SK-N-SH treated with all-trans-retinoic acid at 6 μM for 48 hours (cell line): ENCODE measurements at regions not wholly inside any gene's neighbourhood (a gene's known extent, or its start where the extent isn't known, plus 50 kb on each side); places are given as distances from the start of the nearest gene placed in this dataset.

Experiments used
- ATAC-seq: fragments of 200-7000 bp; cut with Tn5 transposase; 3 replicates; pipeline ENCODE4 v1.9.1; 2020; ENCODE audit warnings: mild to moderate bottlenecking, moderate library complexity
- ARNTL ChIP-seq: fragments of 450-650 bp; formaldehyde crosslinking; IDR thresholded peaks from 2 replicates; pipeline ENCODE4 v1.5.0; 2020; ENCODE audit warnings: low read depth, mild to moderate bottlenecking, moderate library complexity, borderline replicate concordance
- BACH2 ChIP-seq: fragments of 250-450 bp; sonication (Bioruptor Pico); IDR thresholded peaks from 2 replicates; pipeline ENCODE4 v1.9.0; 2021; ENCODE audit warnings: mild to moderate bottlenecking, borderline replicate concordance
- CREB5 ChIP-seq: fragments of 250-450 bp; sonication (Bioruptor Pico); IDR thresholded peaks from 2 replicates; pipeline ENCODE4 v1.5.1; 2020; ENCODE audit warnings: low read depth, mild to moderate bottlenecking, moderate library complexity
- CSDC2 ChIP-seq: fragments of 250-450 bp; sonication (Bioruptor Pico); IDR thresholded peaks from 2 replicates; pipeline ENCODE4 v1.5.0; 2020; ENCODE audit warnings: mild to moderate bottlenecking, moderate library complexity
- CSRNP3 ChIP-seq: fragments of 250-450 bp; sonication (Bioruptor Pico); IDR thresholded peaks from 2 replicates; pipeline ENCODE4 v1.5.1; 2021; ENCODE audit warnings: mild to moderate bottlenecking, moderate library complexity
- GLIS3 ChIP-seq: fragments of 250-450 bp; sonication (Bioruptor Pico); IDR thresholded peaks from 2 replicates; pipeline ENCODE4 v1.5.0; 2020; ENCODE audit warnings: mild to moderate bottlenecking, moderate library complexity
- ISL1 ChIP-seq: fragments of 250-450 bp; sonication (Bioruptor Pico); IDR thresholded peaks from 2 replicates; pipeline ENCODE4 v2.1.2; 2022; ENCODE audit warnings: mild to moderate bottlenecking, moderate library complexity
- POU6F1 ChIP-seq: fragments of 250-450 bp; sonication (Bioruptor Pico); IDR thresholded peaks from 2 replicates; pipeline ENCODE4 v1.8.0; 2021; ENCODE audit warnings: low read depth, mild to moderate bottlenecking, moderate library complexity, borderline replicate concordance
- PPARA ChIP-seq: fragments of 250-450 bp; sonication (Bioruptor Pico); IDR thresholded peaks from 2 replicates; pipeline ENCODE4 v1.5.0; 2020; ENCODE audit warnings: mild to moderate bottlenecking, borderline replicate concordance
- RARB ChIP-seq: fragments of 250-450 bp; sonication (Bioruptor Pico); IDR thresholded peaks from 2 replicates; pipeline ENCODE4 v1.8.0; 2021; ENCODE audit warnings: mild to moderate bottlenecking, moderate library complexity
- SNAI2 ChIP-seq: fragments of 250-450 bp; sonication (Bioruptor Pico); IDR thresholded peaks from 2 replicates; pipeline ENCODE4 v1.5.0; 2020; ENCODE audit warnings: mild to moderate bottlenecking, moderate library complexity
- TCF4 ChIP-seq: fragments of 250-450 bp; sonication (Bioruptor Pico); IDR thresholded peaks from 2 replicates; pipeline ENCODE4 v1.8.0; 2021; ENCODE audit warnings: mild to moderate bottlenecking, moderate library complexity, borderline replicate concordance
- TOX ChIP-seq: fragments of 250-450 bp; sonication (Bioruptor Pico); IDR thresholded peaks from 2 replicates; pipeline ENCODE4 v1.8.0; 2021; ENCODE audit warnings: mild to moderate bottlenecking, moderate library complexity, borderline replicate concordance
- TSHZ2 ChIP-seq: fragments of 250-450 bp; sonication (Bioruptor Pico); IDR thresholded peaks from 2 replicates; pipeline ENCODE4 v1.5.0; 2020; ENCODE audit warnings: mild to moderate bottlenecking, moderate library complexity
- ZFP30 ChIP-seq: fragments of 450-650 bp; formaldehyde crosslinking; IDR thresholded peaks from 2 replicates; pipeline ENCODE4 v1.5.0; 2022; ENCODE audit warnings: mild to moderate bottlenecking, moderate library complexity
- ZNF565 ChIP-seq: fragments of 450-650 bp; formaldehyde crosslinking; conservative IDR thresholded peaks from 2 replicates; pipeline ENCODE4 v1.5.0; 2020; ENCODE audit warnings: low read depth, mild to moderate bottlenecking, moderate library complexity
- TF ChIP-seq, protein P1 (sequence below): fragments of 250-450 bp; sonication (Bioruptor Pico); IDR thresholded peaks from 2 replicates; pipeline ENCODE4 v1.8.0; 2020; ENCODE audit warnings: mild to moderate bottlenecking, moderate library complexity, borderline replicate concordance

GRCh38 chr4:123257591-123257990 is 139.0 kb upstream of the SPRY1 start (continued):
- TF ChIP-seq, protein P1, sequence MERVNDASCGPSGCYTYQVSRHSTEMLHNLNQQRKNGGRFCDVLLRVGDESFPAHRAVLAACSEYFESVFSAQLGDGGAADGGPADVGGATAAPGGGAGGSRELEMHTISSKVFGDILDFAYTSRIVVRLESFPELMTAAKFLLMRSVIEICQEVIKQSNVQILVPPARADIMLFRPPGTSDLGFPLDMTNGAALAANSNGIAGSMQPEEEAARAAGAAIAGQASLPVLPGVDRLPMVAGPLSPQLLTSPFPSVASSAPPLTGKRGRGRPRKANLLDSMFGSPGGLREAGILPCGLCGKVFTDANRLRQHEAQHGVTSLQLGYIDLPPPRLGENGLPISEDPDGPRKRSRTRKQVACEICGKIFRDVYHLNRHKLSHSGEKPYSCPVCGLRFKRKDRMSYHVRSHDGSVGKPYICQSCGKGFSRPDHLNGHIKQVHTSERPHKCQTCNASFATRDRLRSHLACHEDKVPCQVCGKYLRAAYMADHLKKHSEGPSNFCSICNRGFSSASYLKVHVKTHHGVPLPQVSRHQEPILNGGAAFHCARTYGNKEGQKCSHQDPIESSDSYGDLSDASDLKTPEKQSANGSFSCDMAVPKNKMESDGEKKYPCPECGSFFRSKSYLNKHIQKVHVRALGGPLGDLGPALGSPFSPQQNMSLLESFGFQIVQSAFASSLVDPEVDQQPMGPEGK (CRISPR knock-in tag), result no peak
- TF ChIP-seq PPARA (CRISPR knock-in tag) (no peak), RARB (CRISPR knock-in tag) (no peak)

DNA sequence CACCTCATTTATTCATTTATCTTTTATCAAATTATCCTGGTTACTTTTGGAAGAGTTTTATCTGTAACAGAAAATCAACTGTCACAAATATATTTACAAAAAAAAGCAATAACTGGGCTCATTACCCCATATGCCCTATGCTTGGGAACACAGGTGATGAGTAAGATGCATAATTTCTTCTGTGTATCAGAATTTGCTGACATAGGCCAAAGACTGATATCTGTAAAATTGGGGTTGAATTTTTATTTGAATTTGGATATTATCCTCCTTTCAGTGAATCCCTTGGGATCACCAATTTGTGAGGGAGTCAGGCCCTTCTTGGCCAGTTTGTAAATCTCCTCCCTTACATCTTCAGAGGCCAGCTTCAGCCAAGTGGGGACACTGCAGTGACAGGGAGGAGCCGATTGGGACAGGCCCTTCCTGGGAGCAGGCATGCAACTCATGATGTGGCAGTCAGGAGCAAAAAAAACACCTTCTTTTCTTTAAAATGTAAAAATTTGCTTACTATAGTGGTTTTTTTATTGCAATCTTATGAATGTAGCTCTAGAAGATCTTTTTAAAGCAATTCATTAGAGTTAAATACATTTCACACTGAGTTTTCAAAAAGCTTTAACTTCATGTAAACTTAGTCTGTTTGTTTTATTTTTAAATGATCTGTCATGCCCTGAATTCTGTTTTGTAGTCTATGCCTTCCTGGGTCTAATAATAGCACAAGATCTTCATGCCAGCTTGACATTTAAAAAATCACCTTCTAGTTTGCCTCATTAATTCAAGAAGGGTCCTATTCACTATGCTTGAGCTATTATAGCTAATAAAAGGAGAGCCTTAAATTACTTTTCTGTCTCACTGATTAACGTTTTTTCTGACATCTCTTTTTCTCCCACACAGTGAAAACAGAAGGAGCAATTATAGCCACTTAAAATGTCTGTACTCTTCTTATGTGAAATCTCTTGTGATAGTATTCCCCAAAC is 136.6 kb upstream of the SPRY1 start:
- ATAC-seq, result no peak
- TF ChIP-seq CREB5 (CRISPR knock-in tag) (no peak), GLIS3 (CRISPR knock-in tag) (no peak), RARB (CRISPR knock-in tag) (no peak), POU6F1 (CRISPR knock-in tag) (no peak), ZFP30 (CRISPR knock-in tag) (no peak), ZNF565 (CRISPR knock-in tag) (no peak), TCF4 (CRISPR knock-in tag) (no peak), CSDC2 (CRISPR knock-in tag) (no peak)

- no peak for ATAC-seq
- no peak for TF ChIP-seq RARB (CRISPR knock-in tag)
- no peak for TF ChIP-seq PPARA (CRISPR knock-in tag)
- no peak for TF ChIP-seq TOX (CRISPR knock-in tag)
- no peak for TF ChIP-seq ISL1 (CRISPR knock-in tag)
- TF ChIP-seq CSDC2 (CRISPR knock-in tag), result no peak
- no peak for TF ChIP-seq TCF4 (CRISPR knock-in tag)
These were observed 135.9 kb upstream of the SPRY1 start for GRCh38 chr4:123260653-123261052.

- TF ChIP-seq CSRNP3 (CRISPR knock-in tag) (no peak), ARNTL (CRISPR knock-in tag) (no peak), BACH2 (CRISPR knock-in tag) (no peak), SNAI2 (CRISPR knock-in tag) (no peak)
- no peak for ATAC-seq
These were observed 134.5 kb upstream of the SPRY1 start for GRCh38 chr4:123262080-123262479.

- ATAC-seq, result no peak
- no peak for TF ChIP-seq ARNTL (CRISPR knock-in tag)
- TF ChIP-seq, all 23 proteins: peak for 0
These were observed 131.2 kb upstream of the SPRY1 start for GRCh38 chr4:123265443-123265842.

DNA sequence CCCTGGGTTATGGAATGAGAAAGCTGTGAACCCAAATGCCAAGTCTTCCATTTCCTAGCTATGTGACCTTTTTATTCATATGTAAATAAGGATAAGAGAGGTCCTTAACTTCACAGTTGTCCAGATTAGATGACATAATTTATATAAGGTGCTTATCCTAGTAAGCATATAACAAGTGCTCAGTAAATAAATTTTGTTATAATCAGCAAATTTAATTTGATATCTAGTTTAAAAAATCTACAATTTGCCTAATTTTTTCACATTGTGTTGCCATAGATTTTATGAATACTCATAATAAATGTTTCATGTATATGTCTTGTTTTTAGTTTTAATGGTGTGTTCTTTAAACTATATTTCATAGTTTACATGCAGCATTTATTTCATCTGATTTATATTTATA is 130.4 kb upstream of the SPRY1 start:
- no peak for TF ChIP-seq ARNTL (CRISPR knock-in tag)
- TF ChIP-seq TSHZ2 (CRISPR knock-in tag), result no peak
- no peak for ATAC-seq
